ENCODE measurements at regions not wholly inside any gene's neighbourhood (a gene's known extent, or its start where the extent isn't known, plus 50 kb on each side); places are given as distances from the start of the nearest gene placed in this dataset.

GRCh38 chr6:21898107-21898796 is 304.7 kb downstream of the SOX4 start:
- CTCF ChIA-PET: no interaction called here
- no peak for ATAC-seq
- in situ Hi-C loops (cut with HindIII; ENCODE audit: low pct_unique_long_range_greater_than_20kb, low sequenced_read_pairs): no loop called here
- BruUV-seq (replicated peaks): no TSS peak
- H3K27me3 ChIP-seq (ENCODE audit: control insufficient read depth, insufficient read depth, low read length): no peaks in the 10 kb centered on the region
- no peaks in the 10 kb centered on the region for H3K9me3 ChIP-seq (ENCODE audit: control insufficient read depth, insufficient read depth, low read depth, low read length)
- H3K4me1 ChIP-seq (ENCODE audit: control insufficient read depth, insufficient read depth, low read length): no peaks in the 10 kb centered on the region
- no peak overlapping the region for H3K4me3 ChIP-seq (ENCODE audit: low read depth in 2 of 2, low read length in 2 of 2)
- no peak overlapping the region for H3K27ac ChIP-seq (ENCODE audit: low read length)
- H3K36me3 ChIP-seq (ENCODE audit: control insufficient read depth, insufficient read depth, low read length): no peaks in the 10 kb centered on the region
- POLR2A ChIA-PET: no interaction called here
- intact Hi-C loops (cut with micrococcal nuclease; ENCODE audit: unreplicated experiment): no loop called here
- DNase-seq (ENCODE audit: low read depth, low spot score): no peak
- TF ChIP-seq TCF7L2 (IDR thresholded peaks at IDR 0.05; ENCODE audit: low read depth, low read length) (no peak), SIN3A (IDR thresholded peaks at IDR 0.05; ENCODE audit: borderline replicate concordance, insufficient read depth, low read depth, low read length) (no peak), CTCF (IDR thresholded peaks at IDR 0.05) (no peak), REST (IDR thresholded peaks at IDR 0.05; ENCODE audit: insufficient read depth in 1 of 2, low read depth in 2 of 2, low read length in 1 of 2) (no peak), POLR2AphosphoS5 (IDR thresholded peaks at IDR 0.05; ENCODE audit: low read depth, low read length) (no peak)

GRCh38 chr6:21899708-21900107 is 306.2 kb downstream of the SOX4 start:
- Histone ChIP-seq H3K27ac (ENCODE audit: low read length) (no peak overlapping the region), H3K4me1 (ENCODE audit: control insufficient read depth, insufficient read depth, low read length) (no peaks in the 10 kb centered on the region), H3K4me3 (ENCODE audit: low read depth in 2 of 2, low read length in 2 of 2) (no peak overlapping the region), H3K9me3 (ENCODE audit: control insufficient read depth, insufficient read depth, low read depth, low read length) (no peaks in the 10 kb centered on the region), H3K36me3 (ENCODE audit: control insufficient read depth, insufficient read depth, low read length) (no peaks in the 10 kb centered on the region), H3K27me3 (ENCODE audit: control insufficient read depth, insufficient read depth, low read length) (no peaks in the 10 kb centered on the region)
- intact Hi-C loops (cut with micrococcal nuclease; ENCODE audit: unreplicated experiment) (no loop called here), in situ Hi-C loops (cut with HindIII; ENCODE audit: low pct_unique_long_range_greater_than_20kb, low sequenced_read_pairs) (no loop called here)
- ChIA-PET POLR2A (no interaction called here), CTCF (no interaction called here)
- no peak for ATAC-seq
- DNase-seq (ENCODE audit: low read depth, low spot score): no peak
- no TSS peak for BruUV-seq (replicated peaks)
- no peak for TF ChIP-seq TCF7L2 (IDR thresholded peaks at IDR 0.05; ENCODE audit: low read depth, low read length)
- no peak for TF ChIP-seq SIN3A (IDR thresholded peaks at IDR 0.05; ENCODE audit: borderline replicate concordance, insufficient read depth, low read depth, low read length)
- no peak for TF ChIP-seq CTCF (IDR thresholded peaks at IDR 0.05)
- no peak for TF ChIP-seq REST (IDR thresholded peaks at IDR 0.05; ENCODE audit: insufficient read depth in 1 of 2, low read depth in 2 of 2, low read length in 1 of 2)
- TF ChIP-seq POLR2AphosphoS5 (IDR thresholded peaks at IDR 0.05; ENCODE audit: low read depth, low read length): no peak
